GM21367 (cell line): ENCODE measurements at regions not wholly inside any gene's neighbourhood (a gene's known extent, or its start where the extent isn't known, plus 50 kb on each side); places are given as distances from the start of the nearest gene placed in this dataset.

Experiments used
- ATAC-seq: cut with Tn5 transposase; IDR thresholded peaks from one replicate; pipeline ENCODE4 v1.9.1; 2021; ENCODE audit not compliant: unreplicated experiment

DNA sequence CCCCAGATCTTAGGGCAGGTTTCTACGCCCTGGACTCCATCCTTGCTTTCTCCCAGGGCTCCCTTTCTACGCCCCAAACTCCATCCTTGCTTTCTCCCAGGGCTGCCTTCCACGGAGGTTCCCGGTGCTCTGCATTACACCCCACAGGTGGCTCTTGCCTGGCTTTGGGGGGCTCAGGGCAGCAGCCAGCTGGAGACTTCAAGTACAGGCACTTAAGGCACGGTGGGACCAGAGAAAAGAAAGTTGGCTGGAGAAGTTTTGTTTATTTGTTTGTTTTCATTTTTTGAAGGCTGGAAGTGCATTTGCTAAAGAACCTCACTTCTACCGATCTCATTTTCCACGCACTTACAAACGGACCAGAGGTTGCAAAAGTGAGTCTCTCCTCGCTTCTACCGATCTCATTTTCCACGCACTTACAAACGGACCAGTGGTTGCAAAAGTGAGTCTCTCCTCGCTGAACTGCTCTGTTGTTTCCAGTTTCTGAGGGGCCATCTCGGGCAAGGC lies 103.8 kb upstream of the MED13L start:
- no peak for ATAC-seq

DNA sequence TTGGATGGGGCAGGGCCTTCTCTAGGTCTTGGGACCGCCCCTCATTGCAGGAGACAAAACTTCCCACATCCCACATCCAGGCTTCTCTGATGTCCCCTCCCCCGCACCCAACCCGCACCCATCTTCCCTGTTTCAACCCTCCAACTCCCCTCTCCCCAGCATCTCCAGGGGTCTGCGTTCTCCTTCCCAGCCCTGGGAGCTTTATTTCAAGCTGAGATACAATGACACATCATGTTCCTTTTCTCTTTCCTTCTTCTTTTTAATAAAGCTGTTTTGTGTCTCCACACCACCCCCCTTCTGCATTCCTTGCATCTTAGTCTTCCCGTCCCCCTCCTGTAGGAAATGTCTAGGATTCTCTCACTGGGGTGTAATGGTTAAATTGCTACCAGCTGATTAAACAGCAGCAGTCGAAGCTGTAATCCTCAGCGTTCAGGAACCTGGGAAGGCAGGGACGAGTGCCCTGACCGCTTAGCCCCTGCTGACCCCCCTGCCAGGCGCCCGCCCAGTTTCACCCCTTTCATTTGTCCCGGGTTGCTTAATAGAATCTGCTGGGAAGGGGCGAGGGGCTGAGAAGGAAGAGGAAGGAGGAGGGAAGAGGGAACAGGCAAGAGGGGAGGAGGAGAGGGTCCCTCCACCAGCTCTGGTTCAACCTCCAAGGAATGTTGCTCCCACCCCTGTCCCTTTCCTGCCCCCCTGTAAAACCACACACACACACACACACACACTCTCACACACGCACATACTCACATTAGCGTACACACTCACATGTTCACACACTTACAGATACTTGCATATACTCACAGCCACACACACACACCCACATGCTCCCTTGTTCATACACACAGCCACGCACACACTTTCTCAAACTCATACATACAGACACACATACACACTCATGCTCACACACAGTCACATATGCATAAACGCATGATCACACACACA lies 104.5 kb upstream of the MED13L start:
- ATAC-seq = no peak

DNA sequence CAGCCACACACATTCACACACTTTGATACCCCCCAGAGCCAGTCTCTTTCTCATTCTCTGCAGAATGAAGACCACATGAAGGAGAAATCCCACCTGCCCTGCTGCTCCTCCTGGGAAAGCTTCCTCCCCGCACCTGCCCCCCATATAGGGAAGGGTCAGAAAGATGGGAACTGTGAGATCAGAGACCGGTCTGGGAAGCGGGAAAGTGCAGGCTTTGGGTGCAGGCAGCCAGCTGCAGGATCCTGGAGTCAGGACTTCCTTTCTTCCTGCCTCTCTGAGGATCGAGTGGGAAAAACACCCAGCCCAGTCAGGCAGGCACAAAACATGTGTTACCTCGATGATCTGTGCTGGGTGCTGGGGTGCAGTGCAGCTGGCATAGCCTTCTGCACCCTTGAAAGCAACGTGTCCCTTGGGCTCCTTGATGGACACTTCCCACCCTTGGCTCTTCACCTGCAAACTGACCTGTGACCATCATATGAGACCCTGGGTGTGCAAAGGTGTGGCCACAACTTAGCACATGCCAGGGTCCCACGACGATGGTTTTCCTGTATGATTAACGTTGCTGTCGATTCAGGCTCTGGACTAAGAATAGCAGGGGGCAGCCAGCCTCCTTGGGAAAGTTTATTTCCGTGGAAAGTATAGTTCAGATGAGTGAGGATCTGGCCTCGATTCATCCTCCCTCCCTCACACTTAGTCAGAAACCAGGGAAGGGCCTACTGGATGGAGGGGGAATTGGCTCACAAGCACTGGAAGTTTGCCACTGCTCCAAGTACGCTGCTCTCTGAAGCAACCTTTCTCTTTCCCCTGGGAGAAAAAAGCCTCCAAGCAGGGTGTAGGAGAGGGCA lies 105.4 kb upstream of the MED13L start:
- no peak for ATAC-seq

DNA sequence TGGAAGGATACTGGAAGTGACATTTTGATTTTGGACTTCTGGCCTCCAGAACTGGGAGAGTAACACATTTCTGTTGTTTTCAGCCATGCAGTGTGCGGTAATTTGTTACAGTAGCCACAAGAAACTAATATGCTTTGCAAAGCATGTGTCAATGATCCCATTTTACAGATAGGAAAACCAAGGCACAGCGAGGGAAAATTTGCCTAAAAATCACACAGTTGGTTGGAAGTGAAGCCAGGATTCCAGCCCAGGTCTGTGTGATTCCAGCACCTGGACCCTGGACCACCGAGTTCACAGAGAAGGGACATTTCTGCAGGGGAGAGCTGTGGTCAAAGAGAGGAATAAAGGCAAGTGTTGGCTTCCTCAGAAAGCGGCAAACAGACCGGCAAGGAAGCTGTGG lies 106.7 kb upstream of the MED13L start:
- no peak for ATAC-seq

DNA sequence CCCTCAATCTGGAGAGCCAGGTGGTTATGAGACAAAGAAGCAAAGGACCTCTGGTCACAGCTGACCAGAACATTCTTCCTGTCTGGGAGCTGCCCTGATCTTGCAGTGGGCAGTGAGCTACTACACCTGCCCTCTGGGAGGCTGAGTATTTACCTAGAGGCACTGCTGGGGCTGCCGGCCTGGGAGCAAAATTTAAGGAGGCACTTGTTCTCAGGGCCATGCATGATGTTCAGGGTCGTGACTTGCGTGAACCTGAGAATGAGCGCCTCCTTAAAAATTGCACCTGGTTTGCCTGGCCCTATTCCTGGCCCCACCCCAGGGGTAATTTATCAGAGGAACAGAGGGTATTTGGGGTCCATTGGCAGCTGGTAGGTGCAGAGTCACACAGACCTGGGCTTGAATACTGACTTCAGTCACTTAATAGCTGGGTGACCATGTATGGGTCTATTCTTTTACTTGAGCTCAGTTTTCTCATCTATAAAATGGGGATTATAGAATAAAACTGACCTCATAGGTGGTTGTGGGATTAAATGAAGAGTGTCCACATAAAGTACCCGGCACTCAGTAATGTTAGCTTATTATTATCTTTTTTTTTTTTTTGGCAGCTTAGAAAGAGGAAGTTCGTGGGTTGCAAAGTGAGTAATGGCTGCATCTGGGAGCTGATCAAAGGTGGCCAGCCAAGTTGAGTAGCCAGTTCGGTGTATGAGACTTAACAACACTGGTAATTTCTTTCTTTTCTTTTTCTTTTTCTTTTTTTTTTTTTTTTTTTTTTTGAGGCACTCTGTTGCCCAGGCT lies 107.4 kb upstream of the MED13L start:
- no peak for ATAC-seq

DNA sequence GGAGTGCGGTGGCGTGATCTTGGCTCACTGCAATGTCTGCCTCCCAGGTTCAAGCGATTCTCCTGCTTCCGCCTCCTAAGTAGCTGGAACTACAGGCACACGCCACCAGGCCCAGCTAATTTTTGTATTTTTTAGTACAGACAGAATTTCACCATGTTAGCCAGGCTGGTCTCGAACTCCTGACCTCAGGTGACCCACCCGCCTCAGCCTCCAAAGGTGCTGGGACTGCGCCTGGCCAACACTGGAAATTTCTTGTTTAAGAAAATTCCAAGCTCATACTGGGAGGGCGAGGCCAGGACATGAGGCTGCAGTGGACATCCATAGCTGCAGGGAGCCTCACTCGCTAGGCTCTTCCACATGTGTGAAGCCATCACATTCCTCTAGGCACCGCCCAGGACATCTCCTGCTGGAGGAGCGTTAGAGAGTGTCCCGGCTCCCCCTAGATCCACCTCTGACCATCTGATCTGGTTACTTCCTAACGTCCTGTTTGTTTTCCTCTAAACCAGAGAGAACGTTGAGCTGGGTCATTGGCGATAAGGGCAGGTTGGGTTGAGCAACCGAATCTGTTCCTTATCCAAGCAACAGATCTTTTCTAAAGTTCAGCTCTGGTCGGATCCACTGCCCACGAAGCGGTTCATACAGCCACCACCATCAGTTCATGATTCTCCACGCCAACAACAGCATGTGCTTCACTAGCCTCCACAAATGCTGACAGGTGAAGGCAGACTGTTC lies 108.2 kb upstream of the MED13L start:
- ATAC-seq = no peak

DNA sequence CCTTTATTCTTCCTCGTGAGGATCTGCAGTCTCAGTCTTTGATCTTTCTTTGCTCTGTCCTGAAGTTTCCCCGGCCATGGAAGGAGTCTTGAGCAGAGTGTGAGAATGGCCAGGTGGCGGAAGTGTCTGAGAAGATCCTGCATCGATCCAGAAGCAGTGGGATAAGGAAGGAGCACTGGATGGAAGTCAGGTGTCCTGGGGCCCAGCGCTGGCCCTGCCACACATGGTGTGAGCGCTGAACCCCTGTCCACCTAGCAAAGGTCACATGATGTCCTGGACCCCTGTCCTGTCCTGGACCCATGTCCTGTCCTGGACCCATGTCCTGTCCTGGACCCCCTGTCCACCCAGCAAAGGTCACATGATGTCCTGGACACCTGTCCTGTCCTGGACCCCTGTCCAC lies 111.8 kb upstream of the MED13L start:
- ATAC-seq = no peak

DNA sequence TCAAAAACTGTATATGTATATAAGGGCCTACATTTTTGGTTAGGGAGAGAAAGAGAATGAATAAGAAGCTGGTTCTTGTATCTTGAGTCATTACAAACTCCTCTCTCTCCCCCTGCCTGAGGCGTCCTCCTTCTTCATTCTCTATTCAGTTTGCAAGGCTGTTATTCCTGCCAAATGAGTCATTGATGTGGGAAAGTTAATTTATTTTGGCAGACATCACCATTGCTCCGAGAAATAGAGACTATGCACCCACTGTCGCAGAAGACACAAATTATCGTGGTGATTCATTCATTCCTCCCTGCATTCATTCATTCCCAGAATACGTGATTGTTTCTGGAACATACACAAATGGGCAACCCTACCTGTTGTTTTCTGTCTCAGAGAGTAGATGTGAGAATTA lies 112.5 kb upstream of the MED13L start:
- no peak for ATAC-seq

DNA sequence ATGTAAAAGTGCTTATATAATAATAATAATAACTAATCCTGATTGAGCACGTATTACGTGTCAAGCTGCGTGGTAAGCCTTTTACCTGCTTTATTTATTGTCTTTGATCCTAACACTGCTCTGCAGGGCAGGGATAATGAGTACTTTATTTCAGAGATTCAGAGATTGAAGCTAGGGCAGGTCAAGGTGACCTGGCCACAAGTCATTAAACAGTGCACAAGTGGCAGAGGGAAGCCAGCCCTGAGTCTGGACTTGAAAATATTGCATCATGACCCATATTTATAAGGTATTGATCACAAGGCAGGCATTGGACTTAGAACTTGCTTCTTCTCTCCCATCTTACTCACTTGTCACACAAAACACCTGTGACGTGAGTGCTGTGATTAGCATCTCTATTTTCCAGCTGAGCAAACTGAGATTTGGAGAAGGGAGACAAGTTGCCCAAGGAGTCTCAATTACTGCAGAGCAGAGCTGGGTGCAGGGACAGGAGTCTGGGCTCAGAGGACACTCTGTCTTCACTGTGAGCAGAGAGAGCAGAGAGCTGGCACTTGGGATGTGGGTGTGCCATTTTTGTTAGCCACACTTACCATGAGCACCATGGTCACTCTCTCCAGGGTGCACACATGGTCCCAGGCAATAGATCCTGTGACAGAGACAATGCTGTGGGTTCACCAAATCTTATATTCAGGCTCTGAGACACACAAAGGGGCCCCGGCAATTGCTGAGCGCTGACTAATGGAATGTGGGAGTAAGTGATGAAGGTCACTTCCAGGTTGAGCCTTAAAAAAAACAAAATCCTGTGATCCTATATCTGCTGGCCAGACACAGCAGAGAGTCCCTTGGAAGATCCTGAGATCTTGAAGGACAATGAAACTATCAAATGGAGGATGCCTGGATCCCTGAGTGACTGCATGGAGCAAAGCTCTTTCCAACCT lies 113.2 kb upstream of the MED13L start:
- no peak for ATAC-seq

DNA sequence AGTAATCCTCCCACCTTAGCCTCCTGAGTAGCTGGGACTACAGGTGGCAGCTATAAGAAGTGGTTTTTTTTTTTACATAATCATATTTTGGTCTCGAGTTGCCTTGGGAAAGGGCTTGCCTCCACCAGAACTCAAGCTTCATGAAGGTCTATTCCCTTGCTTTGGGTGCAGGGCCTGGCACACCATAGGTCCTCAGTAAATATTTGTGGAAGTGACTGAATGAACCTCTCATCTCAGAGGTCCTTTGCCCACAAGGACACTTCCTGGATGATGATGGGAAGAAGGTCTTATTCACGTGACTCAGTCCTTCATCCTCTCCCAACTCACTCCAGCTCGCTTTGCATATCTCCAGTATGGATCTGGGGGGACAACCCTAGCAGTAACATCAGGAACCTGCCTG lies 114.0 kb upstream of the MED13L start:
- no peak for ATAC-seq

DNA sequence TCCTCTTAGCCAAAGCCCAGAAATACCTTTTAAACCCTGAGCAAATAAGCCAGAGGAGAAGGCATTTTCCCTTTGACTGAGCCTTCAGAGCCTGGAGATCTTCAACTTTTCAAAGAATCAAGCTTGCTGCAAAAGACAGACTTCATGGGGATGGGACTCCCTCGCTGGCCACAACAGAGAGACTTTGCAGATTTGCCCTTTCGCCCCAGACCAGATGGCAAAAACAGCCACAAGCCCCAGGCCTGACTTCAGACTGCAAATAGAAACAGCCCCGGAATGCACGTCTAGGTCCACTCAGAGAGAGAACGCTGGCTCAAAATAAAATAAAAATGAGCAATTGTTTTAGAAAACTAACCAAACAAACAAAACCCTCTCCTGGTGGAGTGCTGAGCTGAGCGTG lies 114.6 kb upstream of the MED13L start:
- no peak for ATAC-seq

DNA sequence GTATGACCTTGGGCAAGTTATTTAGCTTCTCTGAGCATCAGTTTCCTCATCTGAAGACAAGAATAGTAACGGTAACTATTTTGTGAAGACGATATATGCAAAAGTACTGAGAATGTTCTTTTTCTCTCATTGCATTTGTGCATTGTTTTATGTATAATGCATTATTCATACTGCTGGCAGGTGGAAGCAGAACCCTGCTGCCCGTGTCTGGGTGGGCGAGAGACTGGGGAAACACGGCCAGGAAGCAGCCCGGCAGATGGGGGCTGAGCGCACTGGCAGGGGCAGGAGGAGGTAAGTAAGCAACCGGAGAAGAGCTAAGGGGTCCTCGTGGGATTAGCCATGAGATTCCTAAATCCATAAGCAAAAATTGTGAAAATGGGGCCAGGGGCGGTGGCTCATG lies 115.8 kb upstream of the MED13L start:
- no peak for ATAC-seq

DNA sequence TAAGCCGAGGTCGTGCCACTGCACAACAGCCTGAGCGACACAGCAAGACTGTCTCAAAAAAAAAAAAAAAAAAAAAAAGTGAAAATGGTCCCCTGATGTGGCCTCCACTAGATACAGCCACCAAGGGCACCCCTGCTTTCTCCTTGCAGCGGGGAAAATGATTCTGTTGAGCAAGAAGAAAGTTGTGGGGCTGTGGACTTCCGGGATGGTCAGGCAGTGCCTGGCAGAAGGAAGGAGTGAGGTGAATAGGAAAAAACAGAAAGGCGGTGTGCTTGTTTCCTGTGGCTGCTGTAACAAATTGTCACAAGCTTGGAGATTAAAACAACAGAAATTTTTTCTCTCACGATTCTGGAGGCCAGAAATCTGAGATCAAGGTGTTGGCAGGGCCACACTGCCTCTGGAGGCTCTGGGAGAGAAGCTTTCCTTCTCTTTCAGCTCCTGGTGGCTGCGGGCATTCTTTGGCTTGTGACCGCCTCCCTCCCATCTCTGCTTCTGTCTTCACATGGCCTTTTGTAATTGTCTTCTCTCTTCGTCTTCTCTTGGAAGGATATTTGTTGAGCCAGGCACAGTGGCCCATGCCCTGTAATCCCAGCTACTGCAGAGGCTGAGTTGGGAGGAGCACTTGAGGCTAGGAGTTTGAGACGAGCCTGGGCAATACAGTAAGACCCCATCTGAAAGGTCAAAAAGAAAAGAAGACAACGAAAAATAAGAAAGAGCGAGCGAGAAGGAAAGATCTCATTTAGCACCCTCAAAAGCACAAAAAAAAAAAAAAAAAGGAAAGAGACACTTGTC lies 116.6 kb upstream of the MED13L start:
- ATAC-seq = no peak

DNA sequence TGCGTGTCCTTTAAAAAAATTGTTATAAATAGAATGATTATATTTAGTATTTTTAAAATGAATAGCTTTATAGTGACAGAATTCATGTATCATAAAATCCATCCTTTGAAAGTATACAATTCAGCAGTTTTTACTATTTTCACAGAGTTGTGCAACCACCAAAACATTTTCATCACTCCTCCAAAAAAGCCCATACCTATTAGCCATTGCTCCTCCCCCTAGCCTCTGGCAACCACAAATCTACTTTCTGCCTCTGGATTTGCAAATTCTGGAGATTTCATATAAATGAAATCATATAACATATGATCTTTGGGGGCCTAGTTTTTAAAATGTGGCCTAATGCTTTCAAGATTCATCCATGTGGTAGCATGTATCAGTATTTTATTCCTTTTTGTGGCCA lies 117.9 kb upstream of the MED13L start:
- no peak for ATAC-seq

DNA sequence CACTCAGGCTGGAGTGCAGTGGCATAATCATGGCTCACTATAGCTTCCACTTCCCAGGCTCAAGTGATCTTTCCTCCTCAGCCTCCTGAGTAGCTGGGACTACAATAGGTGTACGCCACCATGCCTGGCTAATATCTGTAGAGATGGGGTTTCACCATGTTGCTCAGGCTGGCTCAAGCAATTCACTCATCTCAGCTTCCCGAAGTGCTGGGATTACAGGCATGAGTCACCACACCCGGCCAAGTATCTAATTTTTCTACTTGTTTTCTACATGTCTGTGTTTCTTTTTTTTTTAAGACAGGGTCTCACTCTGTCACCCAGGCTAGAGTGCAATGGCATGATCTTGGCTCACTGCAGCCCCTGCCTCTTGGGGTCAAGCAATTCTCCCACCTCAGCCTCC lies 119.7 kb upstream of the MED13L start:
- ATAC-seq = no peak

DNA sequence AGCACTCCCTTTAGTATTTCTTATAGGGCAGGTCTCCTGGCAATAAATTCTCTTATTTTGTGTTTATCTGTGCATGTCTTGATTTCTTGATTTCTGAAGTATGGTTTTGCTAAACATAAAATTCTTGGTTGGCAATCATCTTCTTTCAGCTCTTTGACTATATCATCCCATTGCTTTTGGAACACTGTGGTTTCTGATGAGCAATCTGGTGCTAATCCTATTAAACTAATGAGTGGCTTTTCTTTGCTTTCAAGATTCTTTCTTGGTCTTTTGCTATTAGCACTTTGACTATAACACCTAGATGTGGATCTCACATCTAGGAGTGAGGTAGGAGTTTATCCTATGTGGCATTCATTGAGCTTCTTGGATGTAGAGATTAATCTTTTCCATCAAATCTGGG lies 120.7 kb upstream of the MED13L start:
- ATAC-seq = no peak

DNA sequence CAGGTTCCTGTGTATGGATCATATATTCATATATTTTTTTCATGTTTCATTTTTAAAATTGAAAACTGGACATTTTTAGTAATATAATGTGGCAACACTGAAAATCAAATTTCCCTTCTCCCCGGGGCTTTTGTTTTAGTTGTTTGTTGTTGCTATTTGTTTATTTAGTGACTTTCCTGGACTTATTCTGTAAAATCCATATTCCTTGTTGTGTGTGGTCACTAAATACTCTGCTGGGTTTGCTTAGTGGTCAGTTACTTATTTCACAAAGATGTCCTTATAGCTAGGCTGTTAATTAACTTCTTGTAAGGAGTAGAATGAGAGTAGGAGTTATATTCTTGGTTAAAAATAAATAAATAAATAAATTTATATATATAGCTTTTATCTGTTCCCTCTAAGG lies 121.6 kb upstream of the MED13L start:
- no peak for ATAC-seq

DNA sequence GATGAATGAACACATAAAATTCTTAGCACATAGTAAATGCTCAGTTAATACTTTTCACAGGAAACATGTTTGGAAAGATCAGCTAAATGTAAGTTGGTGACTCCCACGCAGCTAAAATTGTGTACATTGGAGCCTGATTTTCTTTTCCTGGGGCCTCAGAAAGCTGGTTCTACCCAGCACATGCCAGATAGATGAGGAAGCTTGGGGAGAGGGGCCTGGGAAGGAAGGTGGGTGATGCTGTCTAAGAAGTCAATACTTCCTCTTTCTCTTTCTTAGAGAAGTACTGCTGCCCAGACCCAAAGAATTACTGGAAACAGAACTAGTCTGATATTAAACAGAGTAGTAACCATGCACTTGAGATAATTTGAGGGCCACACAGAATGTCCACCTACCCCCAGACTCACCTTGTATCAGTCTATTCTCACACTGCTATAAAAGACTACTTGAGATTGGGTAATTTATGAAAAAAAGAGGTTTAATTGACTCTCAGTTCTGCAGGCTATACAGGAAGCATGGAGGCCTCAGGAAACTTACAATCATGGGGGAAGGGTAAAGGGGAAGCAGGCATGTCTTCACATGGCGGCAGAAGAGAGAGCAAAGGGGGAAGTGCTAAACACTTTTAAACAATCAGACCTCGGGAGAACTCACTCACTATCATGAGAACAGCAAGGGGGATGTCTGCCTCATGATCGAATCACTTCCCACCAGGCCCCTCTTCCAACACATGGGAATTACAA lies 123.3 kb upstream of the MED13L start:
- ATAC-seq = no peak
